PC-9 (cell line): ENCODE measurements at regions not wholly inside any gene's neighbourhood (a gene's known extent, or its start where the extent isn't known, plus 50 kb on each side); places are given as distances from the start of the nearest gene placed in this dataset.

Experiments used
- BruUV-seq: library from RNA; stranded (reverse); fragments of 400-500 nt; replicated peaks from 2 replicates; lab custom pipeline; 2021; lab: Mats Ljungman, UMichigan
- CTCF ChIA-PET: fragments of 300-600 bp; sonication (Branson Sonifier 250); formaldehyde crosslinking; loops from one replicate; lab custom pipeline; 2022; ENCODE audit warnings: antibody characterized with exemption; lab: Charles Lee
- POLR2A ChIA-PET: fragments of 300-600 bp; sonication (Branson Sonifier 250); formaldehyde crosslinking; loops from one replicate; lab custom pipeline; 2022; ENCODE audit warnings: antibody characterized with exemption; ENCODE audit not compliant: unreplicated experiment; lab: Charles Lee
- DNase-seq, 2 experiments: peaks; one replicate each; pipeline versions ENCODE4 v3.0.0 to v3.0.0-alpha.2; 2015 to 2022; ENCODE audit warnings: mixed read lengths in 1 of 2
- H2AFZ ChIP-seq: fragments of 200-600 bp; sonication (generic); 2 replicates; pipeline ENCODE4 v1.8.1; 2017; ENCODE audit warnings: antibody characterized with exemption
- H3F3A ChIP-seq: fragments of 200-600 bp; sonication (generic); 2 replicates; pipeline ENCODE4 v1.8.1; 2017; ENCODE audit warnings: antibody characterized with exemption, mild to moderate bottlenecking, low read depth; ENCODE audit not compliant: insufficient read depth
- H3K27ac ChIP-seq: fragments of 200-600 bp; sonication (generic); 2 replicates; pipeline ENCODE4 v1.6.1; 2016; ENCODE audit warnings: mixed run types
- H3K27me3 ChIP-seq: fragments of 200-600 bp; sonication (generic); 2 replicates; pipeline ENCODE4 v1.6.1; 2016; ENCODE audit warnings: low read depth, mixed run types; ENCODE audit not compliant: insufficient read depth
- H3K36me3 ChIP-seq: fragments of 200-600 bp; sonication (generic); 2 replicates; pipeline ENCODE4 v1.6.1; 2016; ENCODE audit warnings: low read depth, mixed run types
- H3K4me1 ChIP-seq: fragments of 200-600 bp; sonication (generic); replicated peaks from 2 replicates; pipeline ENCODE4 v1.6.1; 2016; ENCODE audit warnings: mixed run types; ENCODE audit not compliant: insufficient read depth
- H3K4me2 ChIP-seq: fragments of 200-600 bp; sonication (generic); 2 replicates; pipeline ENCODE4 v1.6.1; 2017; ENCODE audit warnings: mixed run types
- H3K4me3 ChIP-seq: fragments of 200-600 bp; sonication (generic); 2 replicates; pipeline ENCODE4 v1.6.1; 2016; ENCODE audit warnings: mixed run types
- H3K79me2 ChIP-seq: fragments of 200-600 bp; sonication (generic); 2 replicates; pipeline ENCODE4 v1.6.1; 2017; ENCODE audit warnings: low read depth, mixed run types
- H3K9me2 ChIP-seq: fragments of 200-600 bp; sonication (generic); 2 replicates; pipeline ENCODE4 v1.8.1; 2017; ENCODE audit warnings: mild to moderate bottlenecking; ENCODE audit not compliant: insufficient read depth
- H3K9me3 ChIP-seq: fragments of 200-600 bp; sonication (generic); 2 replicates; pipeline ENCODE4 v1.8.1; 2016; ENCODE audit warnings: low read depth; ENCODE audit not compliant: insufficient read depth
- H4K20me1 ChIP-seq: fragments of 200-600 bp; sonication (generic); 2 replicates; pipeline ENCODE4 v1.8.1; 2017; ENCODE audit not compliant: insufficient read depth
- CTCF ChIP-seq: fragments of 200-600 bp; sonication (generic); conservative IDR thresholded peaks from 2 replicates; pipeline ENCODE4 v1.6.1; 2017; ENCODE audit warnings: mixed run types, antibody characterized with exemption, mild to moderate bottlenecking, moderate library complexity
- EZH2 ChIP-seq: fragments of 200-600 bp; sonication (generic); IDR thresholded peaks from 2 replicates; pipeline ENCODE4 v1.8.0; 2017; ENCODE audit warnings: antibody characterized with exemption, low read depth
- intact Hi-C: fragments of 100-400 bp; cut with micrococcal nuclease; formaldehyde crosslinking; loops from one replicate; pipeline ENCODE4 v1.10.0; 2022; ENCODE audit not compliant: unreplicated experiment

- H2AFZ ChIP-seq: no peak overlapping the region
- H3K79me2 ChIP-seq: no peaks in the 10 kb centered on the region
- POLR2A ChIA-PET: no interaction called here
- no peaks in the 10 kb centered on the region for H3K27me3 ChIP-seq
- peaks cover 8% of the 10 kb centered on the region for H3K9me3 ChIP-seq
- BruUV-seq: no TSS peak
- no peaks in the 10 kb centered on the region for H3K36me3 ChIP-seq
- no peaks in the 10 kb centered on the region for H3K4me1 ChIP-seq
- TF ChIP-seq CTCF: no peak
- TF ChIP-seq EZH2: no peak
- CTCF ChIA-PET: no interaction called here
- intact Hi-C loops: no loop called here
- no peak for DNase-seq
- no peaks in the 10 kb centered on the region for H3K9me2 ChIP-seq
- no peak overlapping the region for H3K27ac ChIP-seq
- H3K4me2 ChIP-seq: no peak overlapping the region
- H3K4me3 ChIP-seq: no peak overlapping the region
- H4K20me1 ChIP-seq: no peaks in the 10 kb centered on the region
- H3F3A ChIP-seq: no peaks in the 10 kb centered on the region
Measured at GRCh38 chr1:98369463-98369862, 292.1 kb upstream of the SNX7 start.

- CTCF ChIA-PET: no interaction called here
Measured at GRCh38 chr1:98368995-98369394, 292.5 kb upstream of the SNX7 start.

GRCh38 chr1:98367426-98367825, 294.1 kb upstream of the SNX7 start:
- Histone ChIP-seq H2AFZ (no peak overlapping the region), H3K9me2 (no peaks in the 10 kb centered on the region), H3K4me2 (no peak overlapping the region), H3K4me1 (no peaks in the 10 kb centered on the region), H3K27ac (no peak overlapping the region), H3K27me3 (no peaks in the 10 kb centered on the region), H3K79me2 (no peaks in the 10 kb centered on the region), H3K4me3 (no peak overlapping the region), H3K9me3 (peaks cover 5% of the 10 kb centered on the region; the same call in 1 of the 2 replicates), H3K36me3 (no peaks in the 10 kb centered on the region), H3F3A (no peaks in the 10 kb centered on the region), H4K20me1 (no peaks in the 10 kb centered on the region)
- intact Hi-C loops: no loop called here
- TF ChIP-seq EZH2 (no peak), CTCF (no peak)
- ChIA-PET CTCF (interaction anchor here (0.5 kb wide), 1 partner anchor 314 kb away, joined by 3 read pairs; no protein-coding TSS in a partner anchor), POLR2A (no interaction called here)
- BruUV-seq: no TSS peak
- no peak for DNase-seq

More at GRCh38 chr1:98368995-98369394, 292.5 kb upstream of the SNX7 start:
- Histone ChIP-seq H4K20me1 (no peaks in the 10 kb centered on the region), H3K4me1 (no peaks in the 10 kb centered on the region), H3K27me3 (no peaks in the 10 kb centered on the region), H3K4me2 (no peak overlapping the region), H3K4me3 (no peak overlapping the region), H3K9me3 (peaks cover 8% of the 10 kb centered on the region), H2AFZ (no peak overlapping the region), H3K79me2 (no peaks in the 10 kb centered on the region), H3K27ac (no peak overlapping the region), H3K9me2 (no peaks in the 10 kb centered on the region), H3F3A (no peaks in the 10 kb centered on the region), H3K36me3 (no peaks in the 10 kb centered on the region)
- POLR2A ChIA-PET: no interaction called here
- intact Hi-C loops: no loop called here
- TF ChIP-seq CTCF: no peak
- no peak for TF ChIP-seq EZH2
- no peak for DNase-seq
- no TSS peak for BruUV-seq
